HEK293 (cell line): ENCODE measurements at regions not wholly inside any gene's neighbourhood (a gene's known extent, or its start where the extent isn't known, plus 50 kb on each side); places are given as distances from the start of the nearest gene placed in this dataset.

Experiments
- CTCF ChIA-PET: fragments of 350-600 bp; formaldehyde crosslinking; extraction: SDS; loops from one replicate; lab custom pipeline; 2021; ENCODE audit warnings: antibody characterized with exemption; lab: Yijun Ruan, JAX
- POLR2A ChIA-PET: fragments of 300-600 bp; formaldehyde crosslinking; extraction: SDS; loops from one replicate; lab custom pipeline; 2020; ENCODE audit warnings: antibody characterized with exemption, inconsistent platforms; lab: Yijun Ruan, JAX
- H3K27ac ChIP-seq: fragments of 200-500 bp; sonication (Bioruptor generic); 2 replicates; pipeline ENCODE4 v1.5.1; 2014; ENCODE audit warnings: low read depth, low read length, control low read depth, inconsistent platforms; ENCODE audit errors: extremely low read depth
- H3K36me3 ChIP-seq, 2 experiments: fragments of 200-500 bp in 1 of 2; sonication (Bioruptor generic) in 1 of 2; 1 replicate in 1 of 2; 2 replicates in 1 of 2; pipeline ENCODE4 v1.5.1; 2014 to 2017; ENCODE audit warnings: inconsistent platforms in 2 of 2, low read length in 2 of 2; ENCODE audit not compliant: control insufficient read depth in 2 of 2, insufficient read depth in 1 of 2
- H3K4me1 ChIP-seq: fragments of 200-500 bp; sonication (Bioruptor generic); 2 replicates; pipeline ENCODE4 v1.5.1; 2014; ENCODE audit warnings: mild to moderate bottlenecking, low read length, inconsistent platforms; ENCODE audit not compliant: control insufficient read depth, insufficient read depth
- H3K4me3 ChIP-seq: 2 replicates; pipeline ENCODE4 v1.5.1; 2011; ENCODE audit warnings: low read depth, mild to moderate bottlenecking, control low read depth, low read length, moderate library complexity
- H3K9me3 ChIP-seq: fragments of 200-500 bp; sonication (Bioruptor generic); 2 replicates; pipeline ENCODE4 v1.5.1; 2014; ENCODE audit warnings: low read depth, low read length, inconsistent platforms; ENCODE audit not compliant: control insufficient read depth, insufficient read depth
- KLF9 ChIP-seq: fragments of 450-650 bp; formaldehyde crosslinking; IDR thresholded peaks from 2 replicates; pipeline ENCODE4 v1.5.1; 2016; ENCODE audit warnings: missing biosample characterization, missing genetic modification characterization, low read depth
- TCF7L2 ChIP-seq: IDR thresholded peaks from 2 replicates; pipeline ENCODE4 v1.6.1; 2011; ENCODE audit warnings: low read depth, mild to moderate bottlenecking, inconsistent platforms, low read length, moderate library complexity, borderline replicate concordance
- YY2 ChIP-seq: fragments of 450-650 bp; formaldehyde crosslinking; IDR thresholded peaks from 2 replicates; pipeline ENCODE4 v1.5.1; 2016; ENCODE audit warnings: missing biosample characterization, missing genetic modification characterization
- ZBTB17 ChIP-seq: fragments of 450-650 bp; formaldehyde crosslinking; IDR thresholded peaks from 2 replicates; pipeline ENCODE4 v1.5.1; 2016; ENCODE audit warnings: missing biosample characterization, missing genetic modification characterization
- ZNF133 ChIP-seq: fragments of 450-650 bp; formaldehyde crosslinking; IDR thresholded peaks from 2 replicates; pipeline ENCODE4 v1.5.1; 2016; ENCODE audit warnings: missing biosample characterization, missing genetic modification characterization
- ZNF138 ChIP-seq: fragments of 450-650 bp; formaldehyde crosslinking; IDR thresholded peaks from 2 replicates; pipeline ENCODE4 v1.5.1; 2016; ENCODE audit warnings: missing biosample characterization, missing genetic modification characterization, borderline replicate concordance
- ZNF140 ChIP-seq: fragments of 450-650 bp; formaldehyde crosslinking; IDR thresholded peaks from 2 replicates; pipeline ENCODE4 v1.5.1; 2016; ENCODE audit warnings: missing biosample characterization, missing genetic modification characterization
- ZNF146 ChIP-seq: fragments of 450-650 bp; formaldehyde crosslinking; IDR thresholded peaks from 2 replicates; pipeline ENCODE4 v1.5.1; 2016; ENCODE audit warnings: missing biosample characterization, missing genetic modification characterization
- ZNF311 ChIP-seq: fragments of 450-650 bp; formaldehyde crosslinking; IDR thresholded peaks from 2 replicates; pipeline ENCODE4 v1.5.1; 2017; ENCODE audit warnings: missing biosample characterization, missing genetic modification characterization, borderline replicate concordance
- ZNF514 ChIP-seq: fragments of 450-650 bp; formaldehyde crosslinking; IDR thresholded peaks from 2 replicates; pipeline ENCODE4 v1.5.1; 2016; ENCODE audit warnings: missing biosample characterization, missing genetic modification characterization
- ZNF544 ChIP-seq: fragments of 450-650 bp; formaldehyde crosslinking; IDR thresholded peaks from 2 replicates; pipeline ENCODE4 v1.5.0; 2017; ENCODE audit warnings: missing biosample characterization, missing genetic modification characterization
- ZNF560 ChIP-seq: fragments of 450-650 bp; formaldehyde crosslinking; IDR thresholded peaks from 2 replicates; pipeline ENCODE4 v1.5.1; 2017; ENCODE audit warnings: missing biosample characterization, missing genetic modification characterization, borderline replicate concordance
- ZNF621 ChIP-seq: fragments of 450-650 bp; formaldehyde crosslinking; IDR thresholded peaks from 2 replicates; pipeline ENCODE4 v1.5.1; 2017; ENCODE audit warnings: missing biosample characterization, missing genetic modification characterization
- ZNF623 ChIP-seq: fragments of 450-650 bp; formaldehyde crosslinking; IDR thresholded peaks from 2 replicates; pipeline ENCODE4 v1.5.1; 2016; ENCODE audit warnings: missing biosample characterization, missing genetic modification characterization
- ZNF664 ChIP-seq: fragments of 450-650 bp; formaldehyde crosslinking; IDR thresholded peaks from 2 replicates; pipeline ENCODE4 v1.5.1; 2016; ENCODE audit warnings: missing biosample characterization, missing genetic modification characterization
- TF ChIP-seq, protein P1 (sequence below): fragments of 450-650 bp; formaldehyde crosslinking; IDR thresholded peaks from 2 replicates; pipeline ENCODE4 v1.5.1; 2016; ENCODE audit warnings: missing biosample characterization, missing genetic modification characterization, borderline replicate concordance
- TF ChIP-seq, protein P2 (sequence below): fragments of 450-650 bp; formaldehyde crosslinking; IDR thresholded peaks from 2 replicates; pipeline ENCODE4 v1.5.1; 2016; ENCODE audit warnings: missing biosample characterization, missing genetic modification characterization
- TF ChIP-seq, protein P3 (sequence below): fragments of 450-650 bp; formaldehyde crosslinking; IDR thresholded peaks from 2 replicates; pipeline ENCODE4 v1.5.1; 2016; ENCODE audit warnings: missing biosample characterization, missing genetic modification characterization
- TF ChIP-seq, protein P4 (sequence below): fragments of 450-650 bp; formaldehyde crosslinking; IDR thresholded peaks from 2 replicates; pipeline ENCODE4 v1.5.1; 2016; ENCODE audit warnings: missing biosample characterization, missing genetic modification characterization, borderline replicate concordance

DNA sequence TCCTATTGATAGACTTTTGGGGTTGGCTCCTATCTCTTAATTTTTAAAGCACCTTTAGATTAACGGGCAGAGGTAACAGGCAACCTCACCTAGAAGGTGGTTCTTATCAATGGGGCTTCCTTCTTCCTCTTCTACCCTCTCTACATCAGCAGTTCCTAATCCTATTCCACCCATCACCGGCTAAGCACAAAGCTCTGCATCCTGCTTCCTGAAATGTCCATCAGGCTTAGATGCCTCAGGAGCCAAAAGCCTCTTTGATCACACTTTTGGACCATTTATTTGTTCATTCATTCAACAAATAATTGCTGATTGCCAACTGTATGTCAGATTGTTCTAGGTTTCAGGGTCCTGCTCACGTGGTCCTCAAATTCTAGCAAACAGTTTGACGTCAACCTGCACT lies 586.0 kb downstream of the TOX3 start:
- Histone ChIP-seq H3K4me3 (no peak overlapping the region), H3K27ac (no peak overlapping the region), H3K36me3 (no peaks in the 10 kb centered on the region), H3K4me1 (no peaks in the 10 kb centered on the region)
- ChIA-PET POLR2A (no interaction called here), CTCF (interaction anchor here (1.2 kb wide), 1 partner anchor 10 kb away, joined by 3 read pairs; no protein-coding TSS in a partner anchor)
- no peak for TF ChIP-seq ZNF544 (tag by site-specific recombination)
- no peak for TF ChIP-seq ZNF664 (tag by site-specific recombination)
- TF ChIP-seq ZNF311: no peak
- TF ChIP-seq ZBTB17 (tag by site-specific recombination): no peak
- TF ChIP-seq, protein P1, sequence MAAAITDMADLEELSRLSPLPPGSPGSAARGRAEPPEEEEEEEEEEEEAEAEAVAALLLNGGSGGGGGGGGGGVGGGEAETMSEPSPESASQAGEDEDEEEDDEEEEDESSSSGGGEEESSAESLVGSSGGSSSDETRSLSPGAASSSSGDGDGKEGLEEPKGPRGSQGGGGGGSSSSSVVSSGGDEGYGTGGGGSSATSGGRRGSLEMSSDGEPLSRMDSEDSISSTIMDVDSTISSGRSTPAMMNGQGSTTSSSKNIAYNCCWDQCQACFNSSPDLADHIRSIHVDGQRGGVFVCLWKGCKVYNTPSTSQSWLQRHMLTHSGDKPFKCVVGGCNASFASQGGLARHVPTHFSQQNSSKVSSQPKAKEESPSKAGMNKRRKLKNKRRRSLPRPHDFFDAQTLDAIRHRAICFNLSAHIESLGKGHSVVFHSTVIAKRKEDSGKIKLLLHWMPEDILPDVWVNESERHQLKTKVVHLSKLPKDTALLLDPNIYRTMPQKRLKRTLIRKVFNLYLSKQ: no peak
- no peak for TF ChIP-seq ZNF514 (tag by site-specific recombination)
- TF ChIP-seq ZNF146 (tag by site-specific recombination): no peak
- no peak for TF ChIP-seq ZNF138
- TF ChIP-seq ZNF560 (tag by site-specific recombination): no peak
- TF ChIP-seq ZNF133 (tag by site-specific recombination): no peak
- TF ChIP-seq ZNF623 (tag by site-specific recombination): no peak
- TF ChIP-seq, protein P2, sequence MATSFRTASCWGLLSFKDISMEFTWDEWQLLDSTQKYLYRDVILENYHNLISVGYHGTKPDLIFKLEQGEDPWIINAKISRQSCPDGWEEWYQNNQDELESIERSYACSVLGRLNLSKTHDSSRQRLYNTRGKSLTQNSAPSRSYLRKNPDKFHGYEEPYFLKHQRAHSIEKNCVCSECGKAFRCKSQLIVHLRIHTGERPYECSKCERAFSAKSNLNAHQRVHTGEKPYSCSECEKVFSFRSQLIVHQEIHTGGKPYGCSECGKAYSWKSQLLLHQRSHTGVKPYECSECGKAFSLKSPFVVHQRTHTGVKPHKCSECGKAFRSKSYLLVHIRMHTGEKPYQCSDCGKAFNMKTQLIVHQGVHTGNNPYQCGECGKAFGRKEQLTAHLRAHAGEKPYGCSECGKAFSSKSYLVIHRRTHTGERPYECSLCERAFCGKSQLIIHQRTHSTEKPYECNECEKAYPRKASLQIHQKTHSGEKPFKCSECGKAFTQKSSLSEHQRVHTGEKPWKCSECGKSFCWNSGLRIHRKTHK (tag by site-specific recombination): no peak
- TF ChIP-seq ZNF140 (tag by site-specific recombination): no peak
- TF ChIP-seq, protein P3, sequence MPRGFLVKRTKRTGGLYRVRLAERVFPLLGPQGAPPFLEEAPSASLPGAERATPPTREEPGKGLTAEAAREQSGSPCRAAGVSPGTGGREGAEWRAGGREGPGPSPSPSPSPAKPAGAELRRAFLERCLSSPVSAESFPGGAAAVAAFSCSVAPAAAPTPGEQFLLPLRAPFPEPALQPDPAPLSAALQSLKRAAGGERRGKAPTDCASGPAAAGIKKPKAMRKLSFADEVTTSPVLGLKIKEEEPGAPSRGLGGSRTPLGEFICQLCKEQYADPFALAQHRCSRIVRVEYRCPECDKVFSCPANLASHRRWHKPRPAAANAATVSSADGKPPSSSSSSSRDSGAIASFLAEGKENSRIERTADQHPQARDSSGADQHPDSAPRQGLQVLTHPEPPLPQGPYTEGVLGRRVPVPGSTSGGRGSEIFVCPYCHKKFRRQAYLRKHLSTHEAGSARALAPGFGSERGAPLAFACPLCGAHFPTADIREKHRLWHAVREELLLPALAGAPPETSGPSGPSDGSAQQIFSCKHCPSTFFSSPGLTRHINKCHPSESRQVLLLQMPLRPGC (tag by site-specific recombination): no peak
- no peak for TF ChIP-seq ZNF621 (tag by site-specific recombination)
- TF ChIP-seq, protein P4, sequence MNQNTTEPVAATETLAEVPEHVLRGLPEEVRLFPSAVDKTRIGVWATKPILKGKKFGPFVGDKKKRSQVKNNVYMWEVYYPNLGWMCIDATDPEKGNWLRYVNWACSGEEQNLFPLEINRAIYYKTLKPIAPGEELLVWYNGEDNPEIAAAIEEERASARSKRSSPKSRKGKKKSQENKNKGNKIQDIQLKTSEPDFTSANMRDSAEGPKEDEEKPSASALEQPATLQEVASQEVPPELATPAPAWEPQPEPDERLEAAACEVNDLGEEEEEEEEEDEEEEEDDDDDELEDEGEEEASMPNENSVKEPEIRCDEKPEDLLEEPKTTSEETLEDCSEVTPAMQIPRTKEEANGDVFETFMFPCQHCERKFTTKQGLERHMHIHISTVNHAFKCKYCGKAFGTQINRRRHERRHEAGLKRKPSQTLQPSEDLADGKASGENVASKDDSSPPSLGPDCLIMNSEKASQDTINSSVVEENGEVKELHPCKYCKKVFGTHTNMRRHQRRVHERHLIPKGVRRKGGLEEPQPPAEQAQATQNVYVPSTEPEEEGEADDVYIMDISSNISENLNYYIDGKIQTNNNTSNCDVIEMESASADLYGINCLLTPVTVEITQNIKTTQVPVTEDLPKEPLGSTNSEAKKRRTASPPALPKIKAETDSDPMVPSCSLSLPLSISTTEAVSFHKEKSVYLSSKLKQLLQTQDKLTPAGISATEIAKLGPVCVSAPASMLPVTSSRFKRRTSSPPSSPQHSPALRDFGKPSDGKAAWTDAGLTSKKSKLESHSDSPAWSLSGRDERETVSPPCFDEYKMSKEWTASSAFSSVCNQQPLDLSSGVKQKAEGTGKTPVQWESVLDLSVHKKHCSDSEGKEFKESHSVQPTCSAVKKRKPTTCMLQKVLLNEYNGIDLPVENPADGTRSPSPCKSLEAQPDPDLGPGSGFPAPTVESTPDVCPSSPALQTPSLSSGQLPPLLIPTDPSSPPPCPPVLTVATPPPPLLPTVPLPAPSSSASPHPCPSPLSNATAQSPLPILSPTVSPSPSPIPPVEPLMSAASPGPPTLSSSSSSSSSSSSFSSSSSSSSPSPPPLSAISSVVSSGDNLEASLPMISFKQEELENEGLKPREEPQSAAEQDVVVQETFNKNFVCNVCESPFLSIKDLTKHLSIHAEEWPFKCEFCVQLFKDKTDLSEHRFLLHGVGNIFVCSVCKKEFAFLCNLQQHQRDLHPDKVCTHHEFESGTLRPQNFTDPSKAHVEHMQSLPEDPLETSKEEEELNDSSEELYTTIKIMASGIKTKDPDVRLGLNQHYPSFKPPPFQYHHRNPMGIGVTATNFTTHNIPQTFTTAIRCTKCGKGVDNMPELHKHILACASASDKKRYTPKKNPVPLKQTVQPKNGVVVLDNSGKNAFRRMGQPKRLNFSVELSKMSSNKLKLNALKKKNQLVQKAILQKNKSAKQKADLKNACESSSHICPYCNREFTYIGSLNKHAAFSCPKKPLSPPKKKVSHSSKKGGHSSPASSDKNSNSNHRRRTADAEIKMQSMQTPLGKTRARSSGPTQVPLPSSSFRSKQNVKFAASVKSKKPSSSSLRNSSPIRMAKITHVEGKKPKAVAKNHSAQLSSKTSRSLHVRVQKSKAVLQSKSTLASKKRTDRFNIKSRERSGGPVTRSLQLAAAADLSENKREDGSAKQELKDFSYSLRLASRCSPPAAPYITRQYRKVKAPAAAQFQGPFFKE (tag by site-specific recombination): no peak
- TF ChIP-seq YY2: no peak
- no peak for TF ChIP-seq TCF7L2
- TF ChIP-seq KLF9: no peak
- TF ChIP-seq, all 188 proteins: peak for 0
- no peaks in the 10 kb centered on the region for H3K9me3 ChIP-seq
